ENCODE measurements at regions not wholly inside any gene's neighbourhood (a gene's known extent, or its start where the extent isn't known, plus 50 kb on each side); places are given as distances from the start of the nearest gene placed in this dataset.
"Not testable (repeated sequence)": the region's sequence is repeated elsewhere in the genome, so short reads cannot be mapped to it uniquely, and the experiment has no call there.

DNA sequence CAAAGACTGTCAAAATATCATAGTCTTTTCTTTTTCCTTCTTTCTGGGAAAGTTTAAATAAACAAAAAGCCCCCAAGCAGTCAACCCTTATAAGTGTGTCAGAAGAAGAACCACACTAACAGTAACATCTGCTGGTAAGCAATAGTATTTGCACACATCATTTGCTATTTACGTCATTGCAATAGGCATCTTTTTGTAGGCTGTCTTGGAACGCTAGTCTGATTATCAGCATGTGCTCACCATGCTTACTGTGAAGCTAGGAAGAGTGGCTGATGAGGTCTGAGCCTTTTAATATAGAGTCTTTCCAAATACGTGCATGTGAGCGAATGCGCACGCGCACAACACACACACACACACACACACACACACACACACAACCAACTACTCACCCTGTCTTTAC lies 599.0 kb upstream of the TPK1 start:
- no peak for DNase-seq

DNA sequence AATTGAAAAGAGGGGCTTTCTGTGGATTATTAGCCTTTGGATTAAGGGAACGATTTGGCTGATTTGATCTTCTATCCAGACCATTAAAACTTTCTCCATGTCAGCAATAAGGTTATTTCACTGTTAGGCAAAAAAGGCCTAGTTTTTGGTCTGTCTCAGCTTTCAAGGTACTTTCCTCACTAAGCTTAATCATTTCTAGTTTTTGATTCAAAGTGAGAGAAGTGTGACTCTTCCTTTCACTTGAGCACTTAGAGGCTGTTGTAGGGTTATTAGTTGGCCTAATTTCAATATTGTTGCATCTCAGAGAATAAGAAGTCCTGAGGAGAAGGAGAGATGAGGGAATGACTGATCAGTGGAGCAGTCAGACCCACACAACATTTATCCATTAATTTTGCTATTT lies 596.0 kb upstream of the TPK1 start:
- DNase-seq: no peak

DNA sequence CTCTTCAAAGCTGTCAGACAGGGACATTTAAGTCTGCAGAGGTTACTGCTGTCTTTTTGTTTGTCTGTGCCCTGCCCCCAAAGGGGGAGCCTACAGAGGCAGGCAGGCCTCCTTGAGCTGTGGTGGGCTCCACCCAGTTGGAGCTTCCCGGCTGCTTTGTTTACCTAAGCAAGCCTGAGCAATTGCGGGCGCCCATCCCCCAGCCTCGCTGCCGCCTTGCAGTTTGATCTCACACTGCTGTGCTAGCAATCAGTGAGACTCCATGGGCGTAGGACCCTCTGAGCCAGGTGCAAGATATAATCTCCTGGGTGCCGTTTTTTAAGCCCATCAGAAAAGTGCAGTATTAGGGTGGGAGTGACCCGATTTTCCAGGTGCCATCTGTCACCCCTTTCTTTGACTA lies 582.6 kb upstream of the TPK1 start:
- DNase-seq: not testable (repeated sequence)

DNA sequence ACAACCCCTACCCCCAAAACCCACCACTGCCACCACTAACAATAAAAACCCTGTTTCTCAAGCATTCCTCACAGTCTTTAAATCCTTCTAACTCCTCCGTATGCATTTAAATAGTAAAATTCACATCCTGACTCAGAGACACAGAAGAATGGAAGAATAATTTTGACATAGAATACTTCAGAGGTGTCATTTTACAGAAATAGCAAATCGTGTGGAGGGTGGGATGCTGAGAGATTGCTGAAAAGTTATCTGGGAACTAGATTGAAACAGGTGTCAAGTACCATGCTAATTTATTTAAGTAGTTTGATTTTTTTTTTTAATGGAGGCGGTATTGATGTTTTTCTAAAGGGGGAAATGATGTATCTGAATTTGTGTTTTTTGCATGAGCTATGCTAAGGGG lies 575.2 kb upstream of the TPK1 start:
- DNase-seq: no peak

DNA sequence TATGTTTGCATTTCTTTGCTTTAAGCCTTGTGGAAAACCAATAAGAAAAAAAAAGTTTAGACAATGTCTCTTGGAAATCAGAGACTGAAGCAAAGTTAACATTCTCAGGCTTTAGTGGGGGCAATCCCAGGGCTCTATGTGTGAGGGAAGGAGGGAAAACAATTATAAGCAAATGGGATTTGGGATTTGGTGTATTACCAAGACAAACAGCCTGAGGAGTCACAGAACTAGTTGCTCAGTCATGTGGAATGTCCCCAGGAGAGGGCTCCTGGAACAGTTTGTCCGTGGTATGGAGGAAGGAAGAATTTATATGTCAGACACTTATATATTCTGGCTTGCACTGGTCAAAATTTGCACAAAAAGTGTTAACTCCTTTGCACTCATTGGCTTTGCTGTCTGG lies 562.9 kb upstream of the TPK1 start:
- no peak for DNase-seq

DNA sequence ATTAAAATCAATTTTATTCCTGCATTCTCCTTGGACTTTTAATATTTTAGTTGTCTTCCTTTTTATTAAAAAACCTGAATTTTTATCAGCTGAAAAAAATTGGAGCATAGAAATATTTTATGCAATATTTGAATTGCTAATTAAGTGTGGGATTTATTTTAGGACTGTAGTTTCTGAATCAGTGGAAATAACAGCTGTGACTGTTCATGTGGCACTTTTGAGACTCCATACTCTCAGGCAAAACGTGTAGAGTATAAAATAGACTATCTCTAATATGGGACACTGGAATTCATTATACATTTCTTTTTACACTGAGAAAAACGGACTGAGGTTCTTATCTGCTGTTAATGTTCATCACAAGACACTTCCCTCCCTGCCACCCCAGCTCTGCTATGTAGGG lies 558.3 kb upstream of the TPK1 start:
- no peak for DNase-seq

DNA sequence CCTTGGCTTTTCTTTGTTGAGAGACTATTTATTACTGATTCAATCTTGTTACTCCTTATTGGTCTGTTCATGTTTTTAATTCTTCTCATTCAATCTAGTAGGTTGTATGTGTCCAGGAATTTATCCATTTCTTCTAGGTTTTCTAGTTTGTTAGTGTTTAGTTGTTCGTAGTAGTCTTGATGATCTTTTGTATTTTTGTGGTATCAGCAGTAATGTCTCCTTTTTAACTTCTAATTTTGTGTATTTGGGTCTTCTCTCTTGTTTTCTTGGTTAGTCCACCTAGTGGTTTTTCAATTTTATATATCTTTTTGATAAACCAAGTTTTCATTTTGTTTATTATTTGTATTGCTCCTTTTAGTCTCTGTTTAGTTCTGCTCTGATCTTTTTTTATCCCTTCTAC lies 546.9 kb upstream of the TPK1 start:
- DNase-seq: no peak

DNA sequence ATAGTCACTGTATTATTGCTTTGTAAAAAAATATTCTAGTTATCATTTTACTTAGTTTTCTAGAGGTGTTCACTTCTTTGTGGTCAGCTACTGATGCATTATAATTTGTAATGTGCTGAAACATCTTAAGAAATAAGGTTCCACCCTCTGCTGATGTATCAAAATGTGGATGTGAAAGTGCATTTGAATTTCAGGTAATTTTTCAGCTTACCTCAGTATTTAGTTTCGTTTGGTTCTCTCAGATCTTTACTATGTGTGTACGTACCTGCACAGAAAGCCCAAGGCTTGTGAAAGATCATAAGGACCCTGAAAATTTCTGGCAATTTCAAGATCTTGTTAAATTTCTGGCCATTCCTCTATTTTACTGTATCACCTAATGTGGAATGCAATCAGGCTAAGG lies 542.3 kb upstream of the TPK1 start:
- no peak for DNase-seq

DNA sequence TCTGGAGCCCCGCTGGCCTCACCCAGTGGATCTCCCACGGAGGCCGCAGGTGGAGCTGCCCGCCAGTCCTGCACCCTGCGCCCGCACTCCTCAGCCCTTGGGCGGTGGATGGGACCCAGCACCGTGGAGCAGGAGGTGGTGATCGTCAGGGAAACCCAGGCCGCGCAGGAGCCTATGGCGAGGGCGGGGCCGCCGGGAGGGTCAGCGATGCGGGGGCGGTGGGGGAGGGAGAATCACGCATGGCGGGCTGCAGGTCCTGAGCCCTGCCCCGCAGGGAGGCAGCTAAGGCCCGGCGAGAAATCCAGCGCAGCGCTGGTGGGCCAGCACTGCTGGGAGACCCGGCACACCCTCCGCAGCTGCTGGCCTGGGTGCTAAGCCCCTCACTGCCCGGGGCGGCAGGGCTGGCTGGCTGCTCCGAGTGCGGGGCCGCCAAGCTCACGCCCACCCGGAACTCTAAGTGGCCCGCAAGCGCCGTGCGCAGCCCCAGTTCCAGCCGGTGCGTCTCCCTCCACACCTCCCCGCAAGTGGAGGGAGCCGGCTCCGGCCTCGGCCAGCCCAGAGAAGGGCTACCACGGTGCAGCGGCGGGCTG lies 524.8 kb upstream of the TPK1 start:
- no peak for DNase-seq

DNA sequence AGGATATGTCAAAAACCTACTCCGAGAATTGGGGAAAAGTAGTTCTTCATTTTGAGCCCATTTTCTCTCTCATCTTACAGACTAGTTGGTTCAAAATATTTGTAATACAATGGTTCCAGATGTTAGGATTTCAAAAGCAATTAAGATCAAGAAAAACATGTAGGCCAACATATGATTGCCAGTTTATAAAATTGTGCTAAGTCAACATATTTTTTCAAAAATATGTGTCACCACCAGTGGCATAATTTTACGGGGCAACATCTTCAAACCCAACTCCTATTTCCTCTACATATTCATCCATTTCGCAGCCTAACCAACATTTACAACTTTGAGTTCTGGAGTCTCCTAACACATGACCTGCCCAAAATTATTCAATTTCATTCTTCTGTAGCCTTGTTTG lies 514.5 kb upstream of the TPK1 start:
- no peak for DNase-seq

DNA sequence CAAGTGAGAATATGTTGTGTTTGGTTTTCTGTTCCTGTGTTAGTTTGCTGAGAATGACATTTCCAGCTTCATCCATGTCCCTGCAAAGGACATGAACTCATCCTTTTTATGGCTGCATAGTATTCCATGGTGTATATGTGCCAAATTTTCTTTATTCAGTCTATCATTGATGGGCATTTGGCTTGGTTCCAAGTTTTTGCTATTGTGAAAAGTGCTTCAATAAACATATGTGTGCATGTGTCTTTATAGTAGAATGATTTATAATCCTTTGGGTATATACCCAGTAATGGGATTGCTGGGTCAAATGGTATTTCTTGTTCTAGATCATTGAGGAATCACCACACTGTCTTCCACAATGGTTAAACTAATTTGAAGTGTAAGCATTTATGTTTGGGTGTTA lies 513.6 kb upstream of the TPK1 start:
- DNase-seq: not testable (repeated sequence)

DNA sequence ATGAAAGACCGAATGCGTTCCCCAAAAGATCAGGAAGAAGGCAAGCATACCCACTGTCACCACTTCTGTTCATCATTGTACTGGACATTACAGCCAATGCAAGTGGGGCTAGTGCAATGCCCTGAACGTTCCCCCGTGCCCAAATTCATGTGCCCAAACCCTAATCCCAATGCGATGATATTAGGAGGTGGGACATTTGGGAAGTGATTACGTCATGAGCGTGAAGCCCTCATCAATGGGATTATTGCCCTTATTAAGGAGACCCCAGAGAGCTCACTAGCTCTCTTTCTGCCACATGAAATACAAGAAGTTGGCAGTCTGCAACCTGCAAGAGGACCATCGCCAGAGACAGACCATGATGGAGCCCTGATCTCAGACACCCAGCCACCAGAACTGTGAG lies 511.4 kb upstream of the TPK1 start:
- DNase-seq: no peak

DNA sequence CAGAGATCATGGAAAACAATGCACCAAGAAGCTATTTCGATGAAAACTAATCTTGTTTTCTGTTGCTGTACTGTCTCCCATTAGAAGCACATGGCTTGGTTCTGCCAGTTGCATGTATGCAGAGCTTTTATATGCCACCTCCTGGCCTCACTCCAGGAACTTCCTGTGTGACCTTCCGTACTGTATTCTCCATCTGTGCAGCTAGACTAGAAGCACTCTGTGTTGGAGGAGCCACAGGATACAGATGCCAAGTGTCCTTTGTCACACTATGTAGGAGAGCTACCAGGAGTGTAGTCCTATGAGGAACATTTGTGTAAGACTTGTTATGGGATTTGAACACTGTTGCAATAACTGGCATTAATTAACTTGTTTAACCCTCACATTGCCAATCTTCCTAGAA lies 503.5 kb upstream of the TPK1 start:
- no peak for DNase-seq

DNA sequence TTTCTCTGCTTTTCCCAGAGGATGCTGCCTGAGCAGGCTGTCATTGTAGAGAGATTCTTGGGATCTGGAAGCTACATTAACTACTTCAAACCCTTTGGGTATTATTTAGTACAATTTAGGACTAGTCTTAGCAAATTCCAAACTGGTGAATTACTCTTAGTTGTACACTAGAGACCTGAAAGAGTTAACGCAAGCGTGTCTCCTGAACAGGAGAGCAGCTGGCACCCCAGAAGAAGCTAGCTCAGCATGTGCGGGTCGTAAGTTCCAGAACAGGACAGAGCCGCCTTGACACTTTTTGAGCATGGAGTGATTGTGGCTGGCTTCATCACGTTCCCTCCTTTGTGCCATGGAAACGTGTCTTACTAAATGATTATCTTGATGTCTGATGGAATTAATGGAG lies 495.7 kb upstream of the TPK1 start:
- no peak for DNase-seq

DNA sequence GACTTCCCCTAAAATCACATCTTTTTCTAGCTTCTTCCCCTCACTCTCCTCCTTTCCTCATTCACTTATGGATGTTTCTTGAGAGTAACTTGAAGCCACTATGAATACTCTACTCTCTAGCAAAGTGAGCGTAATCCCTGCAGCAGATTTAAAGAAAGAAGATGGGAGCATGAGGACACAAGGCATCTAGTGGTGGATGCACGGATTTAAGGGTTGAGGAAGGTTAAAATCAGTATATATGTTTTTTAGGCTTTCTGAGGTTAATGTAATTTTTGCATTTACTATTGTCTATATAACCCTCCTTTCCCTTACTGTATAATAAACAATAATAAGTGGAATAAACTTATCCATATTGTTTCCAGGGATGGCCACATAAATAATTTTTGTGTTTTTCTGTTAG lies 495.2 kb upstream of the TPK1 start:
- DNase-seq: no peak

DNA sequence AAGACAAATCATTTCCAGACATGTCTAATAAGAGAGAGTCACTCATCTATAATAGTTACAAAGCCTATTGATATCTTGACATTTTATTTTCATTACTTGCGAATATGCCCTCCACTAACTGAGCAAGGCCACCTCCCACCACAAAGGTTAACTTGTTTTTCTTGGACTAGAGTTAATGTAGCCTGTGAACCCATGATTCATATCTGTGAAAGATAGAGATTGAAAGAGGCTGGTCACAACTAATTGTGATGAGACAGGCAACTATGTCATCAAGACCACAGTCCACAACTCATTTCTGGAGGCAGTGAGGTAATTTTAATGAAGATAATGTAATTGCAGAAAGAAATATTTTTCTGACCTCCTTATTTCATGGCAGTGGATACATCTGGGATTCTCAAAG lies 491.8 kb upstream of the TPK1 start:
- DNase-seq: no peak

DNA sequence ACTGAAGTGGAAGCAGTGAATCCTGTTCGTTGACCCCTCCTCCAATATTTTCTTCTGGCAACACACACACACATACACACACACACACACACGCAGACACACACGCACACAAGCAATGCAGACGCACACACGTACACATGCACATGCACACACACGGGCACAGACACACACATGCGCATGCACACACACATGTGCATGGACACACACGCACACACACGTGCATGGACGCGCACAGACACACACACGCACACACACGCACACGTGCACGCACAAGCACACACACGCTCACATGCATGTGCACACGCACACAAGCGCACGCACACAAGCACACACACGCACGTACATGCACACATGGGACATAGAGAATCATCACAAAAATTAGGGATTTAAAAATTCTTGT lies 488.2 kb upstream of the TPK1 start:
- no peak for DNase-seq

DNA sequence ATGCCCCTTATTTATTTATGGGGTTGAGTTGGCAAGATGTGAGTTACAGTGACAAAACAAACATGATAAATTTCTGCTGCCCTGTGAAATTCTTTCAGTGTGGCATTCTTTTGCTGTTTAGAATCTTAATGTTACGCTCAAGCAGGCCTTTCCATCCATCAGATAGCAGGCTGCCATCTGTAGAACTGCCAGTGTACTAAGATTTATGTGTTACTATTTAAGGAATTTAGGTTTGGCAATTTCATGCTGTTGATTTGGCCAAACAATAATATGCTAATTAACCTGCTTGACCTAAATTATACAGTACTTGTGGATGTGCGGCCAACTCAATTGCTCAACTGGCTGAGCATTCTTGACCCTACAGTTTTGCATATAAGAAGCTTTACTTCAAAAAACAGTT lies 477.7 kb upstream of the TPK1 start:
- no peak for DNase-seq

DNA sequence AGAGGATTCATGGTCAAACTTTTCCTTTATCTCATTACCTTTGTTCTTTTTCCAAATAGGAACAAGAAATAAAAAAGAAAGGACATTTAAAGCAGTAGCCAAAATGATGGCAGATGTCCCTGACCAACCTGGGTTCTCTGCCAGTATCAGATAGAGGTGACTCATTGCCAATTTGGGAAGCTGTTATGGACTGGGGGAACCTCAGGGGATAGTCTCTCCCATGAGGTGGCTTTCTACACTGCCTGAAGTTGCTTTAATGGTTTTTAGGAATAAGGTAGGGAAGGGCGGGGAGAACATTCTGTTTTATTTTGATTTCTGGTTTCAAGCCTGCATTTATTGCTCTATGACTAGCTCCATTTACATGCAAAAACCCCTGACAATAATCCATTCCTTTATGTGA lies 457.9 kb upstream of the TPK1 start:
- no peak for DNase-seq

DNA sequence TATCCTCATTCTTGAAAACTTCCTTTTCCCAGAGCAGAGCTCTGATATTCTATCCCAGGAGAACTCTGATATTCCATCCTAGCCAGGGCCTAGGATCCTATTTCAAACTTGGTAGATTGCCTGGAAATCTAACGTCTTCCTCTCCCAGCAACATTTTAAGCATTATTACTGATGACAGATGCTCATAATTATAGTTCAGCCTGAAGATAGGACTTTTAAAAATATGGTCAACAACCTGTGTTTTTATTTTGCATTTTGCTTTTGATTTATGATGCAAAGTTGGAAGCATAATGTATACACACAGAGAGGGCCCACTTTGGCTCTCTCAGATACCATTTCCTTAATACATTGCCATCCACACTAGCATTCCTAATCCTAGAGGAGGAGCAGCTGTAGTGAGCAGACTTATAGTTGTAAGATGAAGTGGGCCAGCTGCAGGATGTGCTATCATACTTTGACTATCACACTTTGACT lies 457.4 kb upstream of the TPK1 start:
- DNase-seq: no peak

DNA sequence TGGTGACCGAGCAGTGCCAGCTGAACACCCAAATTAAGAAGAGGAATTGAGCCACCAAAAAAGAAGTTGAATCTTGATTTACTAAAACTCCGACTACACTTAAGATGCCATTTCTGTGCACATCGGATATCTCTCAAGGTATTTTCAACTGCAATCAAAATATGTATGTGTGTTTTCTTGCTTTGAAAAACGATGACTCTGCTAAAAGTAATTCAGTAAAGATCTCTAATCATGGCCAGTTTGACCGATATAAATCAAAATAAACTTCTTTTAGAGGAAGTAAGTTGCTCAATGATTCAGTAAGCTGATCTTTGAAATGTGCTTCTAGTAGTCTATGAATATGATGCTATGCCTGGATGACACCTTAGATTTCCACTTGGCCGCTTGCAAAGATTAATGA lies 453.5 kb upstream of the TPK1 start:
- no peak for DNase-seq

DNA sequence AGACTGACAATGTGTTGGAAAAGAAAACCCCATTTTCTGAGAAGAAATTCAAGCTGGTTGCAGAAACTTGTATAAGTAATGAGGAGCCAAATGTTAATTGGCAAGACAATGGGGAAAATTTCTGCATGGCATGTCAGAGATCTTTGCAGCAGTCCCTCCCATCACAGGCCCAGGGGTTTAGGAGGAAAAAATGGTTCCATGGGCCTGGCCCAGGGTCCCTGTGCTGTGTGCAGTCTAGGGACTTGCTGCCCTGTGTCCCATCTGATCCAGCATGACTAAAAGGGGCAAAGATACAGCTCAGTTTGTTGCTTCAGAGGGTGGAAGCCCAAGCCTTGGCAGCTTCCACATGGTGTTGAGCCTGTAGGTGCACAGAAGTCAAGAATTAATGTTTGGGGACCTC lies 440.3 kb upstream of the TPK1 start:
- DNase-seq: no peak

DNA sequence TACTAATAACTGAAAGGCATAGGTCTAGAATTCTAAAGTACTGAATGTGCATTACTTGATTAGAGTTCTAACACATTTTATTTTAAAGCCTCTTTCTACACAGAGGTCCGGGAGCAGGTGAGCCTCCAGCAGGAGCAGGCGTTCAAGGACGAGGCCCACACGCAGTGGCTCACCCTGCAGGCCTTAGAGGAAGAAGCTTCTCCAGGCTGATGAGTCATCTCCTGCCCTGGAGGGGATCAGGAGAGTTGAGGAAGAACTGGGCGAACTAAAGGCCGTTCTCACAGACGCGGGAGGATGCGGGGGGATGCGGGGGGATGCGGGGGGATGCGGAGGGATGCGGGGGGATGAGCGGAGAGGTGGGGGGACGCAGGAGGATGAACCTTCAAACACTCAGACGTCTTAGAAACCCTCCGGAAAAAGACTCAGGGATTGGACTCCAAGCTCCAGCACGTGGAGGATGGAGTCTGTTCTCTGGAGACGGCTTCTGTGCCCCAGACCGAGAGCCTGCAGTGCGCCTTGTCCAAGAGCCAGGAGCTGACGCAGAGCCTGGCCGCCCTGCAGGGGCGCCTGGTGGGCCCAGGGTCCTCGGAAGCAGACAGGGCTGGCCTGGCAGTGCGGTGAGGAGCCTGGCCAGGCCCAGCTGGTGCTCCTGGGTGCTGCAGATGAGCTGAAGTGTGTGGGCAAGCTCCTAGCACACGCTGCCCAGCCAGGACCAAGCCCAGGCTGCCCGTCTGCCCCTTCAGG lies 433.7 kb upstream of the TPK1 start:
- DNase-seq: no peak

DNA sequence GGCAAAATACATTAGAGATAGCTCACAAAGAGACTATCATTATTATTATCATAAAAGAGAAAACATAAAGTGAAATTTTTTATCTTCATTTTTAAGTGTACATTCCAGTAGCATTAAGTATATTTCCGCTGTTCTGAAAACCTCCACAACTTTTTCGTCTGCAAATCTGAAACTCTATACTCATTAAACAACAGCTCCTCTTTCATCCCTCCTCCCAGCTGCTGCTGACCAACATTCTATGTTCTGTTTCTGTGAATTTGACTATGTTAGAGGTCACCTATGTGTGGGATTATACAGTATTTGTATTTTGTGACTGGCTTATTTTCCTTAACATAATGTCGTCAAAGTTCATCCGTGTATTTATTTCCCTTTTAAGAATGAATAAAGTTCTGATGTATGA lies 429.3 kb upstream of the TPK1 start:
- DNase-seq: no peak

DNA sequence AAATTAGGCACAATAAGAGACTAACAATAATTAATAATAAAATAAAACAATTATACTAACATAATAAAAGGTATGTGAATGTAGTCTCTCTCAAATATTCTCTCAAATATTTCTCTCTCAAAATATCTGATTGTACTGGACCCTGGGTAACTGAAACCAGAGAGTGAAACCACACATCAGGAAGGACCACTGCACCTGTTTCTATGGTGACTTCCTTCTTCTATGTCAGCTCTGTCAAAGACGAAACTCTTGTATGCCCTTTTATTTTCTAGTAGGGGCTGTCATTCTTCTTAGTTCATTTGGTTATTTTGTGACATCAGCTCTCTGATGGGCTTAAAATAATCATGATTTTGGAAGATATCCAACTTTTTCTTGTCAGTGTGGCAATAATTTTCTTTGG lies 428.0 kb upstream of the TPK1 start:
- DNase-seq: no peak
